ENCODE measurements at regions not wholly inside any gene's neighbourhood (a gene's known extent, or its start where the extent isn't known, plus 50 kb on each side); places are given as distances from the start of the nearest gene placed in this dataset.

DNA sequence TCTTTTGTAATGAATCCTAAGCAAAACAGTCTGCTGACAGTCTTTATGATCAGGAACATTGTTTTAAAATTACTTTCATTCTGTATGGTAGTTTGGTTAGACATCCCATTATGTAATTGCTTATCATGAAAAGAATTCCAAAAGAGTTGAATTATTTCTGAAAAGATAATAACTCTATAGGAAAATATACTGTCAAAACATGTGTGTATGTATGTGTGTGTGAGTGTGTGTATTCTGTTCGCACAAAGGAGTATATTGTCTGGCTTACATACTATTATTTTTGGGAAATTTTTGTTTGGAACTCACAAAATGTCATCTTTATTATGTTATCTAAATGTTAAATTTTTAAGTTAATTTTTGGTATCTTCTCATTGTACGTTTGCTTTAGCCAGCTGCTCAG, 1075.9 kb downstream of the ZPLD1 start:
- CTCF ChIA-PET (ENCODE audit: partially characterized antibody), result no interaction called here
- H4K8ac ChIP-seq (ENCODE audit: extremely low read depth, insufficient read depth, low read length), result no peak overlapping the region
- no peaks in the 10 kb centered on the region for H3K79me1 ChIP-seq (ENCODE audit: low read depth, low read length)
- no peak overlapping the region for H4K5ac ChIP-seq (ENCODE audit: insufficient read length, low read depth, low read length)
- H2BK20ac ChIP-seq (ENCODE audit: low read length), result no peak overlapping the region
- H3K9ac ChIP-seq (replicated peaks in 1 of 4; ENCODE audit: extremely low read depth in 1 of 4, low read depth in 3 of 4, low read length in 3 of 4), result no peak overlapping the region
- H4K20me1 ChIP-seq (replicated peaks in 1 of 2; ENCODE audit: control insufficient read depth in 1 of 2, insufficient read depth in 2 of 2, low read length in 2 of 2), result no peaks in the 10 kb centered on the region
- no peak overlapping the region for H2AK5ac ChIP-seq (ENCODE audit: low read depth, low read length)
- H3K4me1 ChIP-seq (replicated peaks in 1 of 4; ENCODE audit: control insufficient read depth in 3 of 4, insufficient read depth in 4 of 4, low read length in 3 of 4), result no peaks in the 10 kb centered on the region
- H3K23me2 ChIP-seq (ENCODE audit: low read depth, low read length), result no peaks in the 10 kb centered on the region
- H2BK5ac ChIP-seq (ENCODE audit: low read depth, low read length), result no peak overlapping the region
- H2AFZ ChIP-seq (ENCODE audit: low read length), result no peak overlapping the region
- H3K14ac ChIP-seq (ENCODE audit: insufficient read length), result no peak overlapping the region
- H3K4ac ChIP-seq (replicated peaks; ENCODE audit: insufficient read length, low read depth, low read length), result no peak overlapping the region
- DNase-seq (ENCODE audit: low read depth in 1 of 2, low spot score in 2 of 2) (no peak), FAIRE-seq (no peak)
- POLR2A ChIA-PET (ENCODE audit: partially characterized antibody), result no interaction called here
- no peaks in the 10 kb centered on the region for H3K79me2 ChIP-seq (ENCODE audit: control insufficient read depth in 1 of 2, insufficient read depth in 2 of 2, low read length in 2 of 2)
- H3K18ac ChIP-seq (ENCODE audit: extremely low read depth, low read length), result no peak overlapping the region
- no peak overlapping the region for H3K27ac ChIP-seq (ENCODE audit: low read depth, low read length)
- no peak overlapping the region for H3K4me3 ChIP-seq (ENCODE audit: extremely low read depth in 1 of 4, insufficient read depth in 2 of 4, low read depth in 3 of 4, low read length in 4 of 4)
- H3K36me3 ChIP-seq (ENCODE audit: control insufficient read depth in 2 of 4, insufficient read depth in 4 of 4, low read length in 3 of 4), result no peaks in the 10 kb centered on the region
- no peak overlapping the region for H3K4me2 ChIP-seq (ENCODE audit: insufficient read depth in 1 of 2, low read depth in 2 of 2, low read length in 2 of 2)
- H2BK120ac ChIP-seq (replicated peaks; ENCODE audit: low read depth, low read length), result no peak overlapping the region
- H4K91ac ChIP-seq (replicated peaks; ENCODE audit: insufficient read length, low read length), result no peak overlapping the region
- H3K9me3 ChIP-seq (ENCODE audit: insufficient read depth in 2 of 2, low read depth in 1 of 2, low read length in 1 of 2), result 0 out of 4 replicates have a peak, but pooled peaks cover 0 to 2% of the 10 kb centered on the region in 2 experiments
- H2BK15ac ChIP-seq (ENCODE audit: low read length), result no peak overlapping the region
- H3K23ac ChIP-seq (ENCODE audit: insufficient read length), result no peak overlapping the region
- H2BK12ac ChIP-seq (ENCODE audit: low read depth, low read length), result no peak overlapping the region
- 95% methylated on average over 2 of the region's 2 CpGs; no CpG with 5 or more reads in 1 of the 2 experiments for WGBS, 2 experiments (ENCODE audit: extremely low coverage in 1 of 2, insufficient coverage in 1 of 2, insufficient read length in 1 of 2, insufficient replicate concordance in 2 of 2, low coverage in 1 of 2, low lambda C conversion rate in 2 of 2, missing lambda C conversion rate in 1 of 2)
- no peak overlapping the region for H3K56ac ChIP-seq (replicated peaks; ENCODE audit: insufficient read length, low read depth, low read length)
- TF ChIP-seq POLR2AphosphoS5 (IDR thresholded peaks at IDR 0.05; ENCODE audit: low read depth, low read length), result no peak
- TF ChIP-seq POU5F1 (IDR thresholded peaks at IDR 0.05; ENCODE audit: low read depth, low read length), result no peak
- no peak for TF ChIP-seq ATF2 (IDR thresholded peaks at IDR 0.05; ENCODE audit: low read length)
- TF ChIP-seq KDM1A (IDR thresholded peaks at IDR 0.05; ENCODE audit: borderline replicate concordance, low read length), result no peak
- no peaks in the 10 kb centered on the region for H3K27me3 ChIP-seq (replicated peaks in 1 of 4; ENCODE audit: control insufficient read depth in 3 of 4, extremely low read depth in 1 of 4, insufficient read depth in 3 of 4, low read length in 3 of 4)
